Muscle of leg (tissue), 3 donors: ENCODE measurements at regions not wholly inside any gene's neighbourhood (a gene's known extent, or its start where the extent isn't known, plus 50 kb on each side); places are given as distances from the start of the nearest gene placed in this dataset.
"Not testable (repeated sequence)": the region's sequence is repeated elsewhere in the genome, so short reads cannot be mapped to it uniquely, and the experiment has no call there.

Experiments used
- DNase-seq: peaks from one replicate; pipeline ENCODE4 v3.0.0; 2013
- H3K27ac ChIP-seq: one replicate; pipeline ENCODE4 v1.5.1; 2013; ENCODE audit warnings: mild to moderate bottlenecking, low read length, control low read depth
- H3K27me3 ChIP-seq: one replicate; pipeline ENCODE4 v1.6.1; 2013; ENCODE audit warnings: low read length; ENCODE audit not compliant: control insufficient read depth, insufficient read depth
- H3K36me3 ChIP-seq: one replicate; pipeline ENCODE4 v1.6.1; 2013; ENCODE audit warnings: low read length; ENCODE audit not compliant: control insufficient read depth, insufficient read depth
- H3K4me1 ChIP-seq: one replicate; pipeline ENCODE4 v1.6.1; 2013; ENCODE audit warnings: low read length; ENCODE audit not compliant: control insufficient read depth, insufficient read depth
- H3K4me3 ChIP-seq: one replicate; pipeline ENCODE4 v1.5.1; 2013; ENCODE audit warnings: low read length, control low read depth
- H3K9me3 ChIP-seq: replicated peaks from 2 replicates; pipeline ENCODE4 v1.6.1; 2013; ENCODE audit warnings: low read depth, low read length; ENCODE audit not compliant: control insufficient read depth
- WGBS: methylation state at CpG from one replicate; pipeline ENCODE4 v1.1.5; 2013; ENCODE audit warnings: missing lambda C conversion rate; ENCODE audit not compliant: insufficient coverage; 5-methylcytosine and 5-hydroxymethylcytosine counted together

- no peak for DNase-seq
- Histone ChIP-seq H3K36me3 (no peaks in the 10 kb centered on the region), H3K27me3 (no peaks in the 10 kb centered on the region), H3K27ac (no peak overlapping the region), H3K9me3 (no peaks in the 10 kb centered on the region), H3K4me1 (no peaks in the 10 kb centered on the region), H3K4me3 (no peak overlapping the region)
Observed at GRCh38 chr3:34073111-34073510, 274.7 kb downstream of the PDCD6IP start.

GRCh38 chr3:34073961-34074360 lies 275.5 kb downstream of the PDCD6IP start:
- H3K36me3 ChIP-seq: no peaks in the 10 kb centered on the region
- no peaks in the 10 kb centered on the region for H3K4me1 ChIP-seq
- DNase-seq: no peak
- no peaks in the 10 kb centered on the region for H3K27me3 ChIP-seq
- 100% methylated on average over 1 of the region's 1 CpG for WGBS
- no peak overlapping the region for H3K27ac ChIP-seq
- no peak overlapping the region for H3K4me3 ChIP-seq
- H3K9me3 ChIP-seq: no peaks in the 10 kb centered on the region

DNA sequence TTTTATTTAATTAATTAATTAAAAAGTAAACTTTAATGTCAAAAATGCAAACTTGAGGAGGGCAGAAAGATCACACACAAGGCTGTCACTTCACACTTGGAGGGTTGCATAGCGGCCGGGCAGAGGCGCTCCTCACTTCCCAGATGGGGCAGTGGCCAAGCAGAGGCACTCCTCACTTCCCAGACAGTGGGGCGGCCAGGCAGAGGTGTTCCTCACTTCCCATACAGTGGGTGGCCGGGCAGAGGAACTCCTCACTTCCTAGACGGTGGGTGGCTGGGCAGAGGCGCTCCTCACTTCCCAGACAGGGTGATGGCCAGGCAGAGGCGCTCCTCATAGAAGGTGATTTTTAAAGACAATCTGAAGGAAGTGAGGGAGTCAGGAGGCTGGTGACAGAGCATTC lies 277.5 kb downstream of the PDCD6IP start:
- Histone ChIP-seq H3K4me3 (no peak overlapping the region), H3K27me3 (no peaks in the 10 kb centered on the region), H3K27ac (no peak overlapping the region), H3K36me3 (no peaks in the 10 kb centered on the region), H3K4me1 (no peaks in the 10 kb centered on the region), H3K9me3 (no peaks in the 10 kb centered on the region)
- 89% methylated on average over 4 of the region's 8 CpGs for WGBS
- DNase-seq: no peak

- no peak overlapping the region for H3K4me3 ChIP-seq
- DNase-seq: no peak
- no peaks in the 10 kb centered on the region for H3K36me3 ChIP-seq
- H3K9me3 ChIP-seq: no peaks in the 10 kb centered on the region
- no peak overlapping the region for H3K27ac ChIP-seq
- H3K4me1 ChIP-seq: no peaks in the 10 kb centered on the region
- no peaks in the 10 kb centered on the region for H3K27me3 ChIP-seq
- 29% methylated on average over 2 of the region's 13 CpGs for whole genome bisulfite sequencing
Observed at GRCh38 chr3:34077417-34078195, 279.2 kb downstream of the PDCD6IP start.

GRCh38 chr3:34078418-34078817 lies 280.0 kb downstream of the PDCD6IP start:
- H3K9me3 ChIP-seq: no peaks in the 10 kb centered on the region
- WGBS: no CpG with 5 or more reads among the region's 2 CpGs
- DNase-seq: no peak
- no peaks in the 10 kb centered on the region for H3K27me3 ChIP-seq
- no peaks in the 10 kb centered on the region for H3K4me1 ChIP-seq
- H3K4me3 ChIP-seq: no peak overlapping the region
- H3K27ac ChIP-seq: no peak overlapping the region
- no peaks in the 10 kb centered on the region for H3K36me3 ChIP-seq

DNA sequence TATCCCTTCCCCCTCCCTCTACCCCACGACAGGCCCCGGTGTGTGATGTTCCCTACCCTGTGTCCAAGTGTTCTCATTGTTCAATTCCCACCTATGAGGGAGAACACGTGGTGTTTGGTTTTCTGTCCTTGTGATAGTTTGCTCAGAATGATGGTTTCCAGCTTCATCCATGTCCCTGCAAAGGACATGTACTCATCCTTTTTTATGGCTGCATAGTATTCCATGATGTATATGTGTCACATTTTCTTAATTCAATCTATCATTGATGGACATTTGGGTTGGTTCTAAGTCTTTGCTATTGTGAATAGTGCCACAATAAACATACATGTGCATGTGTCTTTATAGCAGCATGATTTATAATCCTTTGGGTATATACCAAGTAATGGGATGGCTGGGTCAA lies 281.4 kb downstream of the PDCD6IP start:
- H3K4me3 ChIP-seq, H3K36me3 ChIP-seq, H3K4me1 ChIP-seq, DNase-seq, H3K27ac ChIP-seq, H3K27me3 ChIP-seq, H3K9me3 ChIP-seq: not testable (repeated sequence)
- no CpG with 5 or more reads among the region's 3 CpGs for WGBS

GRCh38 chr3:34090379-34090778 lies 291.9 kb downstream of the PDCD6IP start:
- DNase-seq, H3K9me3 ChIP-seq, H3K27me3 ChIP-seq, H3K36me3 ChIP-seq, H3K4me1 ChIP-seq, H3K4me3 ChIP-seq, H3K27ac ChIP-seq: not testable (repeated sequence)
- 60% methylated on average over 2 of the region's 7 CpGs for WGBS

- H3K4me1 ChIP-seq: no peaks in the 10 kb centered on the region
- WGBS: 32% methylated on average over 4 of the region's 4 CpGs
- H3K4me3 ChIP-seq: no peak overlapping the region
- H3K36me3 ChIP-seq: no peaks in the 10 kb centered on the region
- no peaks in the 10 kb centered on the region for H3K27me3 ChIP-seq
- no peaks in the 10 kb centered on the region for H3K9me3 ChIP-seq
- no peak for DNase-seq
- H3K27ac ChIP-seq: no peak overlapping the region
Observed at GRCh38 chr3:34090876-34091275, 292.4 kb downstream of the PDCD6IP start.

GRCh38 chr3:34094280-34094679 lies 295.9 kb downstream of the PDCD6IP start:
- not testable (repeated sequence) for H3K27ac ChIP-seq, H3K9me3 ChIP-seq, H3K4me3 ChIP-seq, H3K36me3 ChIP-seq, DNase-seq, H3K4me1 ChIP-seq, H3K27me3 ChIP-seq
- WGBS: 87% methylated on average over 9 of the region's 9 CpGs

- no peak for DNase-seq
- Histone ChIP-seq H3K27me3 (no peaks in the 10 kb centered on the region), H3K4me3 (no peak overlapping the region), H3K36me3 (no peaks in the 10 kb centered on the region), H3K9me3 (no peaks in the 10 kb centered on the region), H3K4me1 (no peaks in the 10 kb centered on the region), H3K27ac (no peak overlapping the region)
- WGBS: 53% methylated on average over 3 of the region's 4 CpGs
Observed at GRCh38 chr3:34102288-34102687, 303.9 kb downstream of the PDCD6IP start.

- DNase-seq: no peak
- Histone ChIP-seq H3K27me3 (no peaks in the 10 kb centered on the region), H3K36me3 (no peaks in the 10 kb centered on the region), H3K9me3 (no peaks in the 10 kb centered on the region), H3K27ac (no peak overlapping the region), H3K4me3 (no peak overlapping the region), H3K4me1 (no peaks in the 10 kb centered on the region)
- WGBS: 67% methylated on average over 1 of the region's 3 CpGs
Observed at GRCh38 chr3:34106379-34106778, 307.9 kb downstream of the PDCD6IP start.
